ENCODE measurements at regions not wholly inside any gene's neighbourhood (a gene's known extent, or its start where the extent isn't known, plus 50 kb on each side); places are given as distances from the start of the nearest gene placed in this dataset.
"Not testable (repeated sequence)": the region's sequence is repeated elsewhere in the genome, so short reads cannot be mapped to it uniquely, and the experiment has no call there.

DNA sequence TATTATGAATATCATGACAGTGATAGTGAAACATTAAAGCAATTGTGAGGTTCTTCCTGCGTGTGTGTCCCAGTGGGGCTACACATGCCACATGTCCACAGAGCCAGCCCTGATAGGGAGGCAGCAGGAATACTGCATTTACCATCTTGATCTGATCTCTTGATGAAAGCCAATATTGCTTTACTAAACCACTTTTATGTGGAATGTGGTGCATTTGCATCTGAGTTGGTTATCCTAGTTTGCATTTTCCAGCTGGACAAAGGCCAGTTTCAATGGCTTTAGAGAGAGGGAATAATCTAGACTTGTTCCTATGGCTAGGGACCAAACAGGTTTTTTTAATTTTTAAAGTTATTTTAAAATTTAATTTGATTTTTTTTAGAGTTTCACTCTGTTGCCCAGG lies 216.3 kb upstream of the FERMT1 start:
- H3K4me1 ChIP-seq (ENCODE audit: control insufficient read depth in 2 of 3, insufficient read depth in 2 of 3, low read depth in 1 of 3, low read length in 3 of 3) = no peaks in the 10 kb centered on the region
- no peak overlapping the region for H3K27ac ChIP-seq (ENCODE audit: low read depth in 2 of 2, low read length in 2 of 2)
- H3K27me3 ChIP-seq (ENCODE audit: control insufficient read depth, insufficient read depth, low read length) = no peaks in the 10 kb centered on the region
- DNase-seq (no peak), FAIRE-seq (no peak)
- H3K4me3 ChIP-seq (ENCODE audit: low read length in 3 of 3) = no peak overlapping the region
- intact Hi-C loops (cut with DNase I) = no loop called here
- no peak overlapping the region for H3K9ac ChIP-seq (ENCODE audit: low read length in 3 of 3)
- H3K36me3 ChIP-seq (ENCODE audit: control insufficient read depth in 2 of 3, insufficient read depth in 3 of 3, low read length in 3 of 3) = no peaks in the 10 kb centered on the region
- TF ChIP-seq, protein P1, sequence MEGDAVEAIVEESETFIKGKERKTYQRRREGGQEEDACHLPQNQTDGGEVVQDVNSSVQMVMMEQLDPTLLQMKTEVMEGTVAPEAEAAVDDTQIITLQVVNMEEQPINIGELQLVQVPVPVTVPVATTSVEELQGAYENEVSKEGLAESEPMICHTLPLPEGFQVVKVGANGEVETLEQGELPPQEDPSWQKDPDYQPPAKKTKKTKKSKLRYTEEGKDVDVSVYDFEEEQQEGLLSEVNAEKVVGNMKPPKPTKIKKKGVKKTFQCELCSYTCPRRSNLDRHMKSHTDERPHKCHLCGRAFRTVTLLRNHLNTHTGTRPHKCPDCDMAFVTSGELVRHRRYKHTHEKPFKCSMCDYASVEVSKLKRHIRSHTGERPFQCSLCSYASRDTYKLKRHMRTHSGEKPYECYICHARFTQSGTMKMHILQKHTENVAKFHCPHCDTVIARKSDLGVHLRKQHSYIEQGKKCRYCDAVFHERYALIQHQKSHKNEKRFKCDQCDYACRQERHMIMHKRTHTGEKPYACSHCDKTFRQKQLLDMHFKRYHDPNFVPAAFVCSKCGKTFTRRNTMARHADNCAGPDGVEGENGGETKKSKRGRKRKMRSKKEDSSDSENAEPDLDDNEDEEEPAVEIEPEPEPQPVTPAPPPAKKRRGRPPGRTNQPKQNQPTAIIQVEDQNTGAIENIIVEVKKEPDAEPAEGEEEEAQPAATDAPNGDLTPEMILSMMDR (IDR thresholded peaks at IDR 0.05; ENCODE audit: borderline replicate concordance, extremely low read depth, insufficient read depth) = no peak
- H3K9me3 ChIP-seq (ENCODE audit: control insufficient read depth in 2 of 3, insufficient read depth in 1 of 3, low read length in 3 of 3) = no peaks in the 10 kb centered on the region

DNA sequence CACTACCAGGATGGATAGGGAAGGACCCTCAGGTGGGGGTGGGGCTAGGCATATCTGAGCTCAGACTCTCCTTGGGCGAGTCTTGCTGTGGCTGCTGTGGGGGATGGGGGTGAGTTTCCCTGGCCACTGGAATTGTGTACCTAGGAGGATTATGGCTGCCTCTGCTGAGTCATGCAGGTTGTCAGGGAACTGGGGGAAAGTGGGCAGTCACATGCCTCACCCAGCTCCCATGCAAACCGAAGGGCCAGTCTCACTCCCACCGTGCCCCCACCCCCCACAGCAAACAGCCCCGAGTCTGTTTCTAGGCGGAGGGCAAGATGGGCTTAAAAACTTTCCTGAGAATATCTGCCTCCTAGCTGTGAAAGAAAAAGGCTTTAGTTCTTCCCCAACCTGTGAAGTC lies 210.3 kb upstream of the FERMT1 start:
- intact Hi-C loops (cut with DNase I) = no loop called here
- Histone ChIP-seq H3K27ac (ENCODE audit: low read depth in 2 of 2, low read length in 2 of 2) (no peak overlapping the region), H3K9me3 (ENCODE audit: control insufficient read depth in 2 of 3, insufficient read depth in 1 of 3, low read length in 3 of 3) (no peaks in the 10 kb centered on the region), H3K4me1 (ENCODE audit: control insufficient read depth in 2 of 3, insufficient read depth in 2 of 3, low read depth in 1 of 3, low read length in 3 of 3) (no peaks in the 10 kb centered on the region), H3K27me3 (ENCODE audit: control insufficient read depth, insufficient read depth, low read length) (no peaks in the 10 kb centered on the region), H3K4me3 (ENCODE audit: low read length in 3 of 3) (no peak overlapping the region), H3K9ac (ENCODE audit: low read length in 3 of 3) (no peak overlapping the region), H3K36me3 (ENCODE audit: control insufficient read depth in 2 of 3, insufficient read depth in 3 of 3, low read length in 3 of 3) (no peaks in the 10 kb centered on the region)
- DNase-seq (no peak), FAIRE-seq (no peak)
- TF ChIP-seq, protein P1 (IDR thresholded peaks at IDR 0.05; ENCODE audit: borderline replicate concordance, extremely low read depth, insufficient read depth) = no peak

DNA sequence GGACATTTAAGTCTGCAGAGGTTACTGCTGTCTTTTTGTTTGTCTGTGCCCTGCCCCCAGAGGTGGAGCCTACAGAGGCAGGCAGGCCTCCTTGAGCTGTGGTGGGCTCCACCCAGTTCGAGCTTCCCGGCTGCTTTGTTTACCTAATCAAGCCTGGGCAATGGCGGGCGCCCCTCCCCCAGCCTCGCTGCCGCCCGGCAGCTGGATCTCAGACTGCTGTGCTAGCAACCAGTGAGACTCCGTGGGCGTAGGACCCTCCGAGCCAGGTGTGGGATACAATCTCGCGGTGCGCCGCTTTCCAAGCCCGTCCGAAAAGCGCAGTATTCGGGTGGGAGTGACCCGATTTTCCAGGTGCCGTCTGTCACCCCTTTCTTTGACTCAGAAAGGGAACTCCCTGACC lies 198.4 kb upstream of the FERMT1 start:
- H3K27ac ChIP-seq (ENCODE audit: low read depth in 2 of 2, low read length in 2 of 2); DNase-seq; H3K4me1 ChIP-seq (ENCODE audit: control insufficient read depth in 2 of 3, insufficient read depth in 2 of 3, low read depth in 1 of 3, low read length in 3 of 3); H3K9me3 ChIP-seq (ENCODE audit: control insufficient read depth in 2 of 3, insufficient read depth in 1 of 3, low read length in 3 of 3); intact Hi-C loops (cut with DNase I); H3K36me3 ChIP-seq (ENCODE audit: control insufficient read depth in 2 of 3, insufficient read depth in 3 of 3, low read length in 3 of 3); H3K4me3 ChIP-seq (ENCODE audit: low read length in 3 of 3); H3K9ac ChIP-seq (ENCODE audit: low read length in 3 of 3); FAIRE-seq; H3K27me3 ChIP-seq (ENCODE audit: control insufficient read depth, insufficient read depth, low read length): not testable (repeated sequence)

DNA sequence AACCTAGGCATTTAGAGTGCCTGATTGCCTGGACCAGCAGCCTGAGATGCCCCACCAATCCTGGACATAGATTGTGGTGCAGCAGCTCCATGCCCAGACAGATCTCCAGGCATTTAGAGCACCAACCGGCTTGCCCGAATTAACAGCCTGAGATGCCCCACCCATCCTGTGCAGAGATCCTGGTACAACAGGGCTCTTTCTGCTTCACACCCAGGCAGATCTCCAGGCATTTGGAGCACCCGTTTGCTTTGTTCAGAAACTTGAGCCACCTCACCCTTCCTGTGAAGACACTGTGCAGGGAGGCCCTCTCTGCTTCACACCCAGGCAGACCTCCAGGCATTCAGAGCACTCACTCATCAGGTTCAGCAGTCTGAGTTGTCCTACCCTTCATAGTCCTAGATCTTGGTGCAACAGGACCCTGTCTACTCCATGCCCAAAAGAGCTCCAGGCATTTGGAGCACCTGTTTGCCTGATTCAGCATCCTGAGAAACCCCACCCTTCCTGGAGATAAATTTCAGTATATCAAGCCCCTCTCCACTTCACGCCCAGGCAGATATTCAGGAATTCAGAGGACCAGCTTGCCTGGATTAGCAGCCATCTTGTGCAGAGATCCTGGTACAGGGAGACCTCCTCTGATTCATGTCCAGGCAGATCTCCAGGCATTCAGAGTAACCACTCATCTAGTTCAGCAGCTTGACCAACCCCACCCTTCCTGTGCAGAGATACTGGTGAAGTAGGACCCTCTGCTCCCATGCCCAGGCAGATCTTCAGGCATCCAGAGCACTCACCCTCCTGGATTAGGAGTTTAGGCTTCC lies 189.2 kb upstream of the FERMT1 start:
- no peaks in the 10 kb centered on the region for H3K4me1 ChIP-seq (ENCODE audit: control insufficient read depth in 2 of 3, insufficient read depth in 2 of 3, low read depth in 1 of 3, low read length in 3 of 3)
- no peak overlapping the region for H3K4me3 ChIP-seq (ENCODE audit: low read length in 3 of 3)
- H3K9me3 ChIP-seq (ENCODE audit: control insufficient read depth in 2 of 3, insufficient read depth in 1 of 3, low read length in 3 of 3) = peaks cover 0 to 6% (median 3%) of the 10 kb centered on the region in 3 donors
- TF ChIP-seq, protein P1 (IDR thresholded peaks at IDR 0.05; ENCODE audit: borderline replicate concordance, extremely low read depth, insufficient read depth) = no peak
- no peak overlapping the region for H3K9ac ChIP-seq (ENCODE audit: low read length in 3 of 3)
- H3K36me3 ChIP-seq (ENCODE audit: control insufficient read depth in 2 of 3, insufficient read depth in 3 of 3, low read length in 3 of 3) = no peaks in the 10 kb centered on the region
- intact Hi-C loops (cut with DNase I) = no loop called here
- no peaks in the 10 kb centered on the region for H3K27me3 ChIP-seq (ENCODE audit: control insufficient read depth, insufficient read depth, low read length)
- no peak for FAIRE-seq
- no peak for DNase-seq
- H3K27ac ChIP-seq (ENCODE audit: low read depth in 2 of 2, low read length in 2 of 2) = no peak overlapping the region
